ENCODE measurements at regions not wholly inside any gene's neighbourhood (a gene's known extent, or its start where the extent isn't known, plus 50 kb on each side); places are given as distances from the start of the nearest gene placed in this dataset.

GRCh38 chr6:84492241-84493165, 265.1 kb upstream of the CEP162 start (continued):
- TF ChIP-seq, protein P1, sequence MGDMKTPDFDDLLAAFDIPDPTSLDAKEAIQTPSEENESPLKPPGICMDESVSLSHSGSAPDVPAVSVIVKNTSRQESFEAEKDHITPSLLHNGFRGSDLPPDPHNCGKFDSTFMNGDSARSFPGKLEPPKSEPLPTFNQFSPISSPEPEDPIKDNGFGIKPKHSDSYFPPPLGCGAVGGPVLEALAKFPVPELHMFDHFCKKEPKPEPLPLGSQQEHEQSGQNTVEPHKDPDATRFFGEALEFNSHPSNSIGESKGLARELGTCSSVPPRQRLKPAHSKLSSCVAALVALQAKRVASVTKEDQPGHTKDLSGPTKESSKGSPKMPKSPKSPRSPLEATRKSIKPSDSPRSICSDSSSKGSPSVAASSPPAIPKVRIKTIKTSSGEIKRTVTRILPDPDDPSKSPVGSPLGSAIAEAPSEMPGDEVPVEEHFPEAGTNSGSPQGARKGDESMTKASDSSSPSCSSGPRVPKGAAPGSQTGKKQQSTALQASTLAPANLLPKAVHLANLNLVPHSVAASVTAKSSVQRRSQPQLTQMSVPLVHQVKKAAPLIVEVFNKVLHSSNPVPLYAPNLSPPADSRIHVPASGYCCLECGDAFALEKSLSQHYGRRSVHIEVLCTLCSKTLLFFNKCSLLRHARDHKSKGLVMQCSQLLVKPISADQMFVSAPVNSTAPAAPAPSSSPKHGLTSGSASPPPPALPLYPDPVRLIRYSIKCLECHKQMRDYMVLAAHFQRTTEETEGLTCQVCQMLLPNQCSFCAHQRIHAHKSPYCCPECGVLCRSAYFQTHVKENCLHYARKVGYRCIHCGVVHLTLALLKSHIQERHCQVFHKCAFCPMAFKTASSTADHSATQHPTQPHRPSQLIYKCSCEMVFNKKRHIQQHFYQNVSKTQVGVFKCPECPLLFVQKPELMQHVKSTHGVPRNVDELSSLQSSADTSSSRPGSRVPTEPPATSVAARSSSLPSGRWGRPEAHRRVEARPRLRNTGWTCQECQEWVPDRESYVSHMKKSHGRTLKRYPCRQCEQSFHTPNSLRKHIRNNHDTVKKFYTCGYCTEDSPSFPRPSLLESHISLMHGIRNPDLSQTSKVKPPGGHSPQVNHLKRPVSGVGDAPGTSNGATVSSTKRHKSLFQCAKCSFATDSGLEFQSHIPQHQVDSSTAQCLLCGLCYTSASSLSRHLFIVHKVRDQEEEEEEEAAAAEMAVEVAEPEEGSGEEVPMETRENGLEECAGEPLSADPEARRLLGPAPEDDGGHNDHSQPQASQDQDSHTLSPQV (IDR thresholded peaks at IDR 0.05): no peak
- TF ChIP-seq ZNF511 (CRISPR knock-in tag; IDR thresholded peaks at IDR 0.05) (no peak), ETS2 (tag; IDR thresholded peaks at IDR 0.05; ENCODE audit: borderline replicate concordance, poor library complexity, severe bottlenecking) (no peak), ZNF146 (CRISPR knock-in tag; IDR thresholded peaks at IDR 0.05; ENCODE audit: unreplicated experiment) (no peak), CREM (IDR thresholded peaks at IDR 0.05; ENCODE audit: low read depth) (no peak), TEAD1 (CRISPR knock-in tag; IDR thresholded peaks at IDR 0.05) (no peak), ZC3H4 (CRISPR knock-in tag; IDR thresholded peaks at IDR 0.05; ENCODE audit: borderline replicate concordance) (no peak)

Data from K562 (cell line).